Erythroblast (primary cell): ENCODE measurements at regions not wholly inside any gene's neighbourhood (a gene's known extent, or its start where the extent isn't known, plus 50 kb on each side); places are given as distances from the start of the nearest gene placed in this dataset.

Source experiments
- GATA1 ChIP-seq: IDR thresholded peaks from 2 replicates; pipeline ENCODE4 v1.6.1; 2011; ENCODE audit warnings: low read depth, mild to moderate bottlenecking, control low read depth, low read length, moderate library complexity
- POLR2A ChIP-seq: IDR thresholded peaks from 2 replicates; pipeline ENCODE4 v1.6.1; 2011; ENCODE audit warnings: mild to moderate bottlenecking, low read length

DNA sequence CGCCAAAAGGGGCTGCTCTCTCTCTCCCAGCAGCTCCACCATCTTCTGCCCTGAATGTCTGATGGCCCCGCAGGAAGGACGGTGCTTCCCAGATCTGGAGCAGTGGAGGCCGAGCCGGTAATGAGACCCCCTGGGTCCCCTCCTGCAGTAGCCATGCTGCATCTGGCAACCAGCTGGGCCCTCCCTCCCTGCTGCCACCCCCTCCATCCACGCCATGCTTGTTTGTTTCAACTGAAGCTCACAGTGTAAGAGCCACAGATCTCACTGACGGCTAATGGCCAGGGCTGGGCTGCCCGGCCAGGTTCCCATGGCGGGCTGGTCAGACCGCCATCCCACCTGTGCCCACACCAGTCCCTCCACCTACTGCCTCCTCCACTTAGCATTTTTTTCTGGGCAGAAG is 260.8 kb downstream of the UACA start:
- TF ChIP-seq POLR2A (no peak), GATA1 (no peak)
